ENCODE measurements at regions not wholly inside any gene's neighbourhood (a gene's known extent, or its start where the extent isn't known, plus 50 kb on each side); places are given as distances from the start of the nearest gene placed in this dataset.
A peak's percentile ranks its signal among the peaks of the same experiment; 100 is the strongest.

DNA sequence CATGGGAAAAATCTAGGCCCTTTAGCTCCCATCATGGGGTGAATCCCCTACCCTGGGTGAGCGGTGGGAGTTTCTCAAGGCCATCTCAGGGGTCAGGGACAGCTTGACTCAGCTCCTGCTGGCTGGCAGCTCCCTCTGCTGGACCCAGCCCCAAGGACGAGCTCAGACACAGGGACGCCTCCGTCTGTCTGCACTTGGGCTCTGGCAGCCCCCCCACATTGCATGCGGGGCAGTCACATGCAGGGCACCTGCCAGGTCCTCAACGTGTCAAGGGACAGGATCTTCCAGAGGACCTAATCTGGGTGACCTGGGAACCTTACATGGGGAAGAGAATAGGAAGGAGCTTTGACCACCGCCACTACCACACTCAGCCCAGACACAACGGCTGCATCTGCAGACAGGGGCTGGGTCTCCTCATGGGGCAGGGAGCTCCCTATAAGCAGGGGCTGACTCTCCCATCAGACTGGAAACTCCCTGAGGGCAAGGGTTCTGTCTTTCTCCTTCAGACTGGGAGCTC lies 173.4 kb downstream of the MRPL14 start:
- H3K4me3 ChIP-seq (ENCODE audit: low read length): no peak overlapping the region
- peak; percentile 22 for DNase-seq (ENCODE audit: low read depth)
- TF ChIP-seq, protein P1, sequence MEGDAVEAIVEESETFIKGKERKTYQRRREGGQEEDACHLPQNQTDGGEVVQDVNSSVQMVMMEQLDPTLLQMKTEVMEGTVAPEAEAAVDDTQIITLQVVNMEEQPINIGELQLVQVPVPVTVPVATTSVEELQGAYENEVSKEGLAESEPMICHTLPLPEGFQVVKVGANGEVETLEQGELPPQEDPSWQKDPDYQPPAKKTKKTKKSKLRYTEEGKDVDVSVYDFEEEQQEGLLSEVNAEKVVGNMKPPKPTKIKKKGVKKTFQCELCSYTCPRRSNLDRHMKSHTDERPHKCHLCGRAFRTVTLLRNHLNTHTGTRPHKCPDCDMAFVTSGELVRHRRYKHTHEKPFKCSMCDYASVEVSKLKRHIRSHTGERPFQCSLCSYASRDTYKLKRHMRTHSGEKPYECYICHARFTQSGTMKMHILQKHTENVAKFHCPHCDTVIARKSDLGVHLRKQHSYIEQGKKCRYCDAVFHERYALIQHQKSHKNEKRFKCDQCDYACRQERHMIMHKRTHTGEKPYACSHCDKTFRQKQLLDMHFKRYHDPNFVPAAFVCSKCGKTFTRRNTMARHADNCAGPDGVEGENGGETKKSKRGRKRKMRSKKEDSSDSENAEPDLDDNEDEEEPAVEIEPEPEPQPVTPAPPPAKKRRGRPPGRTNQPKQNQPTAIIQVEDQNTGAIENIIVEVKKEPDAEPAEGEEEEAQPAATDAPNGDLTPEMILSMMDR (conservative IDR thresholded peaks at IDR 0.05; ENCODE audit: low read length): peak; percentile 39

DNA sequence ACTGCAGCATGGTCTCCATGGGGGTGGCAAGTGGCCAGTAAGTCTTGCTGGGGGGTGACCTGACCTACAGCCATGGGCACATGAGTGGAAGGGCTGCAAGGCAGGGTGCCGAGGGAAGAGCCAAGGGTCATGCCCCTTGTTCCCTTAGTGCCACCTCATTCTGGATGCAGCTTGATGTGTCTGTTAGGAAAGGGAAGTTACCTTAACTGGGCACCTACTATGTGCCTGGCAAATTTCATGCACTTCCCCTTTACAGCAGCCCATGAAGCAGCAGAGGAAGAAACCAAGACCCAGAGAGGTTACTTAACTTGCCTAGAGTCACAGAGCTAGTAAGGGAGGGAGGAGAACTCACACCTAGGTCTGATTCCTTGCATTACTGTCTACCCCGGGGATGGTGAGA lies 174.0 kb downstream of the MRPL14 start:
- DNase-seq (ENCODE audit: low read depth): no peak
- no peak overlapping the region for H3K4me3 ChIP-seq (ENCODE audit: low read length)
- TF ChIP-seq, protein P1 (conservative IDR thresholded peaks at IDR 0.05; ENCODE audit: low read length): no peak

DNA sequence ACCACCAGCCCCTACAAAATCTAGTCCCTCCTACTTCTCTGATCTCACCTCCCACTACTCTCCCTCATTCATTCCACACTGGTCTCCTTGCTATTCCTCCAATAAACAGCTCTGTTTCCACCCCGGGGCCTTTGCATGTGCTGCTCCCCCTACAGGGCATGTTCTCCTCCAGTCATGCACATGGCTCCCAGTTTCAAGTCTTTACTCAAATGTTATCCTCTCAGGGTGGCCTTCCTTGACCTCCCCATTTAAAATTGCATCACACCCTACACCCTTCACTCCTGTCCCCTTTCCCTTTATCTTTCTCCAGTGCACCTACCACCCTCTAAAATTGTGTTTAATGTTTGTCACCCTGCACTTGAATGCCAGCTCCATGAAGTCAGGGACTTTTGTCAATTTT lies 174.5 kb downstream of the MRPL14 start:
- no peak overlapping the region for H3K4me3 ChIP-seq (ENCODE audit: low read length)
- TF ChIP-seq, protein P1 (conservative IDR thresholded peaks at IDR 0.05; ENCODE audit: low read length): peak; percentile 29
- DNase-seq (ENCODE audit: low read depth): no peak

DNA sequence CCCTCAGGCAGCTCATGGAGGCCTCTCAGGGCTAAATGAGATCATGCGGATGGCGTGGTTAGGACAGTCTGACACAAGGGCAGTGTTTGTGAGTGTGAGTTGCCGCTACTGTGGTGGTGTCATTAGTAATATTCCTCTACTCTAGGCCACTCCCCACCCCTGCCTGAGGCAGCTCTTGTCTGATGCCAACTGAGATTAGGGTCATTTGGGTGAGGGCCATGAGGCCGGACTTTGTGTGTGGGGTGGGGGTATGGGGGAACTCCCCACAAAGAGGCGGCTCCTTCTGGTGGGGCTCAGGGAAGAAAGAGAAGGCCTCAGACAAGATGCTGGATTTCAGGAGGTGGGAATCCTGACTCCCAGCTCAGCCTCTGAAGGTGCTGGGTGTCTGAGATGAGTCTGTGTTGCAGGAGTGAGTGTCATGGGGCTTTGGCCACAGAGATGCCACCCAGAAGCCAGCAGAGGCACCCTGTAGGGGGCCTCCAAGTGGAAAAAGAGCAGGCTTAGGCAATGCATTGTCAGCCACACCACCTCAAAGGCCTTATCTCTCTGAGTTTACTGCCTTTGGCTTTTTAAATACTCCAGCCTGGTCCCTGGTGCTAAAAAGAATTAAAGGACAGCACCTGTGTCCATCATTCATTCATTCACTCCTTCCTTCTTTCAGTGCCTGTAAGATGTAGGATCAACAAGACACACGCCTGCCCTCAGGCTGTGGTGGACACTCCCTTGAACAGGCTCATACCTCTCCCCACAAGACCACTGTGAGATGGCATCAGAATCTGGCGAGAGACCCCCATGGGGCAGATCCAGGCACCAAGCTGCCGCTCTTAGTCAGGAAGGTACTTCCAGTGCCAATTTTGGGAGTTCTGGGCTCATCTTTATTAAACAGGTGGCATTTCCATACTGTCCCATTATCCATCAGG lies 175.2 kb downstream of the MRPL14 start:
- TF ChIP-seq, protein P1 (conservative IDR thresholded peaks at IDR 0.05; ENCODE audit: low read length): no peak
- no peak overlapping the region for H3K4me3 ChIP-seq (ENCODE audit: low read length)
- no peak for DNase-seq (ENCODE audit: low read depth)

DNA sequence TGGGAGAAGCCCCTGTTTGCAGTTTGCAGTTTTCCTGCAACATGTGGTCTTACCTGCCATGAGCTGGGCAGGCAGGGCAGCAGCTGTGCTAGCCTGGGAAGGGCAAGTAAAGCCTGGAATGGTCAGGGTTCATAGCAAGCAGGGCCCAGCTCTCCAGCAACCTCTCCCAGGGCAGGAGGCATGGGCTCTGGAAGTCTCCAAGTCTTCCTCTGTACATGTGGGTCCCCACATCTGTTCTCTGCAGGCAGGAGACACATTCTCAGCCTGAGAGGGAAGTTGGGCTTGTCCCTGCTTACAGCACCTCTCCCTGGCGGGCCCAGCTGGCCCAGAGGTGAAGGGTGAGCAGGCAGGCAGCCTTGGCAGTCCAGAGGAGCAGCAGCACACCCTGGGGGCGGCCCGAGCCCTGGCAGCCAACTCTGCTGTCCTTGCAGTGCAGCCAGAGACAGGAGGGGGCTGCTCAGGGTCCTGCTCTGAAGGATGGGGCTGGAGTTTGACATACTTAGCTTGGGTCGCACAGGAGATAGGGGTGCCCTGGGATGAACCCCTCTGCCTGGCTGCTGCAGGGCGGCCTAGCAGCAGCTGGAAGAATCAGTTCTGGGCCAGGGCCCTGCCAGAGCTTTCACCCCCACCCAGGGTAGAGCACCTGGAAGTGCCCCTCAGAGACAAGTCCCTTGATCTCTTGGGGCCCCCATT lies 176.0 kb downstream of the MRPL14 start:
- peak; percentile 42 for DNase-seq (ENCODE audit: low read depth)
- TF ChIP-seq, protein P1 (conservative IDR thresholded peaks at IDR 0.05; ENCODE audit: low read length): peak; percentile 48
- H3K4me3 ChIP-seq (ENCODE audit: low read length): no peak overlapping the region

DNA sequence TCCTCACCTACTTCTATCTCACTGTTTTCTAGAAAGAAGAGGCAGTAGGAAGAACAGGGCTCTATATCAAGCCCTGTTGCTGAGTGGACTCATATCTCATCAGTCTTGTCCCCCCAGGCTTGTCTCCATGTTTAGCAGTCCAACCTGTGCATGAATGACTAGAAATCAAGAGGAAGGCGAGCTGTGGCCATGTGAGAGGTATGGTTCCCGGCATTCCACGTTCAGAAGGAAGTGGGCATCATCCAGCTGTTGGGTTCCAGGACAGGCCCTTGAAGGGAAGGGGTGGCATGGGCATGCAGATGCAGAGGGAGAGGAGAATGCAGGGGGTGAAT lies 176.6 kb downstream of the MRPL14 start:
- TF ChIP-seq, protein P1 (conservative IDR thresholded peaks at IDR 0.05; ENCODE audit: low read length): no peak
- no peak for DNase-seq (ENCODE audit: low read depth)
- H3K4me3 ChIP-seq (ENCODE audit: low read length): no peak overlapping the region

All from AG10803 (cell line).